Fibroblast of lung (primary cell): ENCODE measurements at regions not wholly inside any gene's neighbourhood (a gene's known extent, or its start where the extent isn't known, plus 50 kb on each side); places are given as distances from the start of the nearest gene placed in this dataset.

ENCODE experiments used
- EZH2 ChIP-seq: IDR thresholded peaks from 2 replicates; pipeline ENCODE4 v1.5.1; 2012; ENCODE audit warnings: low read length, control low read depth, mild to moderate bottlenecking; ENCODE audit errors: missing control alignments
- TF ChIP-seq, protein P1 (sequence below), 2 donors: IDR thresholded peaks in 1 of 2; conservative IDR thresholded peaks in 1 of 2; 1 replicate in 1 of 2; 2 replicates in 1 of 2; pipeline ENCODE4 v1.5.1; 2011 to 2012; ENCODE audit warnings: low read length in 2 of 2, control low read depth in 1 of 2, inconsistent platforms in 1 of 2, low read depth in 1 of 2, mild to moderate bottlenecking in 1 of 2

DNA sequence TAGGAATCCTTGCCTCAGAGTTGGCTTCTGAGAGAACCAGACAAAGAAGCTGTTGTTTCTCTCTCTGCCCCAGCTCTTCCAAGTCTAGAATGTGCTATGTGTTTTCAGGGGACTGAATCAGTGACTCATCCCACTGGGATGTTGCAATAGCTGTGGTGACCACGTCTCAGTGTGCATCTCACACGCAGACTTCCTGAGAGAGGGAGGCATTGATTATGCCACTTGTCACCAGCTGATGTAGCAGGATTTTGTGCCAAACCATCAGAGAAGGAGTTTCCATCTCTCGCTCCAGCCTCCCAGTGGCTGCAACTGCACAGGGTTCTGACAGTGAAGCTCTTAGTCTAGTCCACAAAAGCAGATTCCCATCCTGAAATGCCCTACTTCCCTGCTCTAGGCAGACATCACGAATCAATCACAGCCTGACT lies 455.8 kb downstream of the MIAT start:
- TF ChIP-seq, protein P1, sequence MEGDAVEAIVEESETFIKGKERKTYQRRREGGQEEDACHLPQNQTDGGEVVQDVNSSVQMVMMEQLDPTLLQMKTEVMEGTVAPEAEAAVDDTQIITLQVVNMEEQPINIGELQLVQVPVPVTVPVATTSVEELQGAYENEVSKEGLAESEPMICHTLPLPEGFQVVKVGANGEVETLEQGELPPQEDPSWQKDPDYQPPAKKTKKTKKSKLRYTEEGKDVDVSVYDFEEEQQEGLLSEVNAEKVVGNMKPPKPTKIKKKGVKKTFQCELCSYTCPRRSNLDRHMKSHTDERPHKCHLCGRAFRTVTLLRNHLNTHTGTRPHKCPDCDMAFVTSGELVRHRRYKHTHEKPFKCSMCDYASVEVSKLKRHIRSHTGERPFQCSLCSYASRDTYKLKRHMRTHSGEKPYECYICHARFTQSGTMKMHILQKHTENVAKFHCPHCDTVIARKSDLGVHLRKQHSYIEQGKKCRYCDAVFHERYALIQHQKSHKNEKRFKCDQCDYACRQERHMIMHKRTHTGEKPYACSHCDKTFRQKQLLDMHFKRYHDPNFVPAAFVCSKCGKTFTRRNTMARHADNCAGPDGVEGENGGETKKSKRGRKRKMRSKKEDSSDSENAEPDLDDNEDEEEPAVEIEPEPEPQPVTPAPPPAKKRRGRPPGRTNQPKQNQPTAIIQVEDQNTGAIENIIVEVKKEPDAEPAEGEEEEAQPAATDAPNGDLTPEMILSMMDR (conservative IDR thresholded peaks at IDR 0.05 in 1 of 2, IDR thresholded peaks at IDR 0.05 in 1 of 2; ENCODE audit: low read depth in 1 of 2, low read length in 2 of 2) = no peak
- TF ChIP-seq EZH2 = no peak
